HFFc6 (cell line): ENCODE measurements at regions not wholly inside any gene's neighbourhood (a gene's known extent, or its start where the extent isn't known, plus 50 kb on each side); places are given as distances from the start of the nearest gene placed in this dataset.
"Not testable (repeated sequence)": the region's sequence is repeated elsewhere in the genome, so short reads cannot be mapped to it uniquely, and the experiment has no call there.

Experiments used
- DNase-seq: peaks from one replicate; pipeline ENCODE4 v3.0.0-alpha.2; 2018
- H3K27ac Mint-ChIP-seq: 2 replicates; pipeline ENCODE4 v1.8.0; 2020; ENCODE audit warnings: mild to moderate bottlenecking, mixed read lengths
- H3K27me3 Mint-ChIP-seq: 2 replicates; pipeline ENCODE4 v1.8.0; 2021; ENCODE audit warnings: mild to moderate bottlenecking, moderate library complexity, mixed read lengths; ENCODE audit not compliant: insufficient read depth
- H3K36me3 Mint-ChIP-seq: 2 replicates; pipeline ENCODE4 v1.8.0; 2021; ENCODE audit warnings: low read depth, mixed read lengths
- H3K4me1 Mint-ChIP-seq: 2 replicates; pipeline ENCODE4 v1.8.0; 2020; ENCODE audit warnings: low read depth, mixed read lengths
- H3K4me3 Mint-ChIP-seq: 2 replicates; pipeline ENCODE4 v1.8.0; 2020; ENCODE audit warnings: mild to moderate bottlenecking, moderate library complexity, mixed read lengths
- H3K9me3 Mint-ChIP-seq: 2 replicates; pipeline ENCODE4 v1.8.0; 2020; ENCODE audit warnings: mild to moderate bottlenecking, mixed read lengths
- CTCF ChIP-seq: fragments of 200-600 bp; sonication (generic); IDR thresholded peaks from 2 replicates; pipeline ENCODE4 v1.5.0; 2021; ENCODE audit warnings: antibody characterized with exemption, mild to moderate bottlenecking

- H3K36me3 Mint-ChIP-seq, DNase-seq, H3K4me3 Mint-ChIP-seq, H3K27ac Mint-ChIP-seq, H3K27me3 Mint-ChIP-seq, H3K9me3 Mint-ChIP-seq, H3K4me1 Mint-ChIP-seq: not testable (repeated sequence)
Observed at GRCh38 chr1:83158924-83159323, 840.0 kb downstream of the TTLL7 start.

GRCh38 chr1:83154306-83154705 lies 844.6 kb downstream of the TTLL7 start:
- H3K4me3 Mint-ChIP-seq, H3K9me3 Mint-ChIP-seq, H3K27me3 Mint-ChIP-seq, DNase-seq, H3K27ac Mint-ChIP-seq, H3K36me3 Mint-ChIP-seq, H3K4me1 Mint-ChIP-seq: not testable (repeated sequence)

GRCh38 chr1:83151167-83151898 lies 847.6 kb downstream of the TTLL7 start:
- H3K27ac Mint-ChIP-seq, H3K36me3 Mint-ChIP-seq, H3K4me1 Mint-ChIP-seq, H3K4me3 Mint-ChIP-seq, H3K27me3 Mint-ChIP-seq, DNase-seq: not testable (repeated sequence)
- peaks cover 16% of the 10 kb centered on the region for H3K9me3 Mint-ChIP-seq

GRCh38 chr1:83150479-83150878 lies 848.5 kb downstream of the TTLL7 start:
- not testable (repeated sequence) for H3K4me1 Mint-ChIP-seq, H3K27ac Mint-ChIP-seq, H3K27me3 Mint-ChIP-seq, H3K4me3 Mint-ChIP-seq, H3K36me3 Mint-ChIP-seq, DNase-seq
- peaks cover 19% of the 10 kb centered on the region for H3K9me3 Mint-ChIP-seq

GRCh38 chr1:83145820-83146219 lies 853.1 kb downstream of the TTLL7 start:
- not testable (repeated sequence) for H3K4me1 Mint-ChIP-seq, DNase-seq, H3K36me3 Mint-ChIP-seq, H3K4me3 Mint-ChIP-seq, H3K27ac Mint-ChIP-seq, H3K27me3 Mint-ChIP-seq
- H3K9me3 Mint-ChIP-seq = peaks cover 19% of the 10 kb centered on the region

GRCh38 chr1:83142802-83143201 lies 856.1 kb downstream of the TTLL7 start:
- H3K27me3 Mint-ChIP-seq, H3K27ac Mint-ChIP-seq, H3K36me3 Mint-ChIP-seq, H3K4me1 Mint-ChIP-seq, DNase-seq, H3K4me3 Mint-ChIP-seq: not testable (repeated sequence)
- peaks cover 23% of the 10 kb centered on the region for H3K9me3 Mint-ChIP-seq

- H3K4me3 Mint-ChIP-seq, DNase-seq, H3K27ac Mint-ChIP-seq, H3K4me1 Mint-ChIP-seq, H3K27me3 Mint-ChIP-seq, H3K36me3 Mint-ChIP-seq: not testable (repeated sequence)
- peaks cover 19% of the 10 kb centered on the region for H3K9me3 Mint-ChIP-seq
Observed at GRCh38 chr1:83135524-83136157, 863.3 kb downstream of the TTLL7 start.

- not testable (repeated sequence) for DNase-seq, H3K36me3 Mint-ChIP-seq
Observed at GRCh38 chr1:83134322-83135014, 864.5 kb downstream of the TTLL7 start.

GRCh38 chr1:83131692-83131955 lies 867.3 kb downstream of the TTLL7 start:
- no peaks in the 10 kb centered on the region for H3K4me1 Mint-ChIP-seq
- peaks cover 23% of the 10 kb centered on the region for H3K9me3 Mint-ChIP-seq
- no peak for DNase-seq
- H3K27ac Mint-ChIP-seq = no peak overlapping the region
- H3K36me3 Mint-ChIP-seq = no peaks in the 10 kb centered on the region
- no peak overlapping the region for H3K4me3 Mint-ChIP-seq
- H3K27me3 Mint-ChIP-seq = no peaks in the 10 kb centered on the region
- TF ChIP-seq CTCF = no peak

More at GRCh38 chr1:83134322-83135014, 864.5 kb downstream of the TTLL7 start:
- peaks cover 19% of the 10 kb centered on the region for H3K9me3 Mint-ChIP-seq
- not testable (repeated sequence) for H3K27me3 Mint-ChIP-seq, H3K4me1 Mint-ChIP-seq, H3K4me3 Mint-ChIP-seq, H3K27ac Mint-ChIP-seq
